Fibroblast of lung (primary cell): ENCODE measurements at regions not wholly inside any gene's neighbourhood (a gene's known extent, or its start where the extent isn't known, plus 50 kb on each side); places are given as distances from the start of the nearest gene placed in this dataset.

Experiments
- EZH2 ChIP-seq: IDR thresholded peaks from 2 replicates; pipeline ENCODE4 v1.5.1; 2012; ENCODE audit warnings: low read length, control low read depth, mild to moderate bottlenecking; ENCODE audit errors: missing control alignments
- TF ChIP-seq, protein P1 (sequence below), 2 donors: IDR thresholded peaks in 1 of 2; conservative IDR thresholded peaks in 1 of 2; 1 replicate in 1 of 2; 2 replicates in 1 of 2; pipeline ENCODE4 v1.5.1; 2011 to 2012; ENCODE audit warnings: low read length in 2 of 2, control low read depth in 1 of 2, inconsistent platforms in 1 of 2, low read depth in 1 of 2, mild to moderate bottlenecking in 1 of 2

GRCh38 chr4:111454961-111455360 is 690.3 kb upstream of the FAM241A start:
- TF ChIP-seq, protein P1, sequence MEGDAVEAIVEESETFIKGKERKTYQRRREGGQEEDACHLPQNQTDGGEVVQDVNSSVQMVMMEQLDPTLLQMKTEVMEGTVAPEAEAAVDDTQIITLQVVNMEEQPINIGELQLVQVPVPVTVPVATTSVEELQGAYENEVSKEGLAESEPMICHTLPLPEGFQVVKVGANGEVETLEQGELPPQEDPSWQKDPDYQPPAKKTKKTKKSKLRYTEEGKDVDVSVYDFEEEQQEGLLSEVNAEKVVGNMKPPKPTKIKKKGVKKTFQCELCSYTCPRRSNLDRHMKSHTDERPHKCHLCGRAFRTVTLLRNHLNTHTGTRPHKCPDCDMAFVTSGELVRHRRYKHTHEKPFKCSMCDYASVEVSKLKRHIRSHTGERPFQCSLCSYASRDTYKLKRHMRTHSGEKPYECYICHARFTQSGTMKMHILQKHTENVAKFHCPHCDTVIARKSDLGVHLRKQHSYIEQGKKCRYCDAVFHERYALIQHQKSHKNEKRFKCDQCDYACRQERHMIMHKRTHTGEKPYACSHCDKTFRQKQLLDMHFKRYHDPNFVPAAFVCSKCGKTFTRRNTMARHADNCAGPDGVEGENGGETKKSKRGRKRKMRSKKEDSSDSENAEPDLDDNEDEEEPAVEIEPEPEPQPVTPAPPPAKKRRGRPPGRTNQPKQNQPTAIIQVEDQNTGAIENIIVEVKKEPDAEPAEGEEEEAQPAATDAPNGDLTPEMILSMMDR (conservative IDR thresholded peaks at IDR 0.05 in 1 of 2, IDR thresholded peaks at IDR 0.05 in 1 of 2; ENCODE audit: low read depth in 1 of 2, low read length in 2 of 2), result no peak
- TF ChIP-seq EZH2, result no peak
